Stimulated activated CD8-positive, alpha-beta memory T cell treated with anti-CD3 and anti-CD28 coated beads, Interleukin-2, amount 100 ng/mL, for 48 hours (primary cell): ENCODE measurements at regions not wholly inside any gene's neighbourhood (a gene's known extent, or its start where the extent isn't known, plus 50 kb on each side); places are given as distances from the start of the nearest gene placed in this dataset.

Experiments used
- DNase-seq, 2 donors: peaks; one replicate each; pipeline ENCODE4 v3.0.0-alpha.2; 2020; ENCODE audit warnings: low read depth in 2 of 2

DNA sequence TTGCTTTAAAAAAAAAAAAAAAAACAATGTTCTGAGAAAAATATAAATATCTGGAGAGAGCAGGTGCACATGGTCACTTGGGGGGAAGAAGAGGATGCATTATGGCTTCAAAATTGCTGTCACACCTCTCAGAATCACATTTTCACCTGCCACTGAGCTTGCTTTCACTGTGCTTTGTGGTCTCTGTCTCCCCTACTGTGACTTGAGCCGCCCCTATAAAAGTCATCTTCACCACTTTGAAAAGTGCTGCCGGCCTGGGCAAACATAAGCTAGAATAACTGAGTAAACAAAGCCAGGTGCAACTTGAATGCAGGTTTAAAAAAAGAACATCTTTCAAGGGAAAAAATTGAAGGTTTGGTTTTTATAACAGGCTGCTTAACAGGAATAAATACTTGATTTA, 368.1 kb upstream of the GRIA1 start:
- no peak for DNase-seq

GRCh38 chr5:153130296-153130695, 360.2 kb upstream of the GRIA1 start:
- DNase-seq: no peak

- no peak for DNase-seq
Measured at GRCh38 chr5:153135411-153135810, 355.1 kb upstream of the GRIA1 start.

GRCh38 chr5:153136910-153137614, 353.4 kb upstream of the GRIA1 start:
- DNase-seq: no peak

- no peak for DNase-seq
Measured at GRCh38 chr5:153147891-153148623, 342.4 kb upstream of the GRIA1 start.

DNA sequence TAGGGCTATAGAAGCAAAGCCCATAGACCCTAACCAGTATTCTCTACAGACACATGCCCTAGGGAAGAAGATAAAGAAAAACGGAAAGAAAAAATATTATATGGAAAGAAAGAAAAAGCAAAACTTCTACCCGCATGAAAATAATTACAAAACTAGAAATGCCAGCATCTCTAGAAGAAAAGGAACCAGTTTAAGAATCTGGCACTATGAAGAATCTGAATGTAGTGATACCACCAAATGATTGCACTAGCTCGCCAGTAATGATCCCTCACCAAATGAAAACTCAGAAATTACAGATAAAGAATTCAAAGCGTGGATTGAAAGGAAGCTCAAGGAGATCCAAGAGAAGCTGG, 341.9 kb upstream of the GRIA1 start:
- DNase-seq: no peak

GRCh38 chr5:153151558-153151957, 338.9 kb upstream of the GRIA1 start:
- DNase-seq: no peak

GRCh38 chr5:153153086-153153485, 337.4 kb upstream of the GRIA1 start:
- DNase-seq: no peak

- no peak for DNase-seq
Measured at GRCh38 chr5:153157156-153157555, 333.3 kb upstream of the GRIA1 start.

GRCh38 chr5:153158608-153159007, 331.9 kb upstream of the GRIA1 start:
- DNase-seq: no peak

DNA sequence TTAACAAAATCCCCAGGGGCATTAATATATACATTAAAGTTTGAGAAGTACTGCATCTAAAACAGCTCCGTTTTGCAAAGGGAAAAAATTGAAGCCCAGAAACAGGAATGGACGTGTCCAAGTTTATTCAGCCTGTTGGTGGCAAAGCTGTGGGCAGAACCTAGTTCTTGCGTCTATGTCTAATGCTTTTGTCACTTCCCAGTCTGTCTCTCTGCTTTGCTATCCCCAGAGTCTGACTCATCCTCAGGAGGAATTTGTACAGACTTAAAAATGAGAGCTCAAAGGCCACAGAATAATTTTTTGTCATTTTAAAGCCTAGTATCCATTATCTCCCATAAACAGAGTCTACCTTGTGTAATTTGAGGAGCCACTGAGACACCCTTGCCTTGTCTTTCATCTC, 330.9 kb upstream of the GRIA1 start:
- DNase-seq: no peak

GRCh38 chr5:153168241-153168640, 322.2 kb upstream of the GRIA1 start:
- DNase-seq: no peak

- DNase-seq: no peak
Measured at GRCh38 chr5:153187503-153187902, 303.0 kb upstream of the GRIA1 start.

DNA sequence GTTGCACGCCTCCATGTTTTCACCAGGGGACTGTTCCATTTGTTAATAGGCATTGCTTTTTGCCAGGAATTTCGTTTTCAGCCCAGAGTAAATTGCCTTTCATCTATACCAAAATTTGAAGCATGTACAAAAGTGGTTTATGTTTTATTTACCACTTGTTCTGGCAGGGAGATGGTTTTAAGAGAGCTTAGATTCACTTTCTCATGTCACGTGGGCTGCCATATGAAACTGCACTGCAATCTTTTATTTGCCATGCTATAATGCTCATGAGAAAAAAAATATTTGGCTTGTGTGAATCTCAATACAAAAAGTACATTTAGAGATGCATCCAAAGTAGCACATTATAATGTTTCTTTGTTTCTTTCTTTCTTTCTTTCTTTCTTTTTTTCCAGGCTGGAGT, 284.1 kb upstream of the GRIA1 start:
- DNase-seq: no peak

GRCh38 chr5:153209016-153209415, 281.5 kb upstream of the GRIA1 start:
- no peak for DNase-seq

GRCh38 chr5:153209687-153210086, 280.8 kb upstream of the GRIA1 start:
- DNase-seq: no peak

DNA sequence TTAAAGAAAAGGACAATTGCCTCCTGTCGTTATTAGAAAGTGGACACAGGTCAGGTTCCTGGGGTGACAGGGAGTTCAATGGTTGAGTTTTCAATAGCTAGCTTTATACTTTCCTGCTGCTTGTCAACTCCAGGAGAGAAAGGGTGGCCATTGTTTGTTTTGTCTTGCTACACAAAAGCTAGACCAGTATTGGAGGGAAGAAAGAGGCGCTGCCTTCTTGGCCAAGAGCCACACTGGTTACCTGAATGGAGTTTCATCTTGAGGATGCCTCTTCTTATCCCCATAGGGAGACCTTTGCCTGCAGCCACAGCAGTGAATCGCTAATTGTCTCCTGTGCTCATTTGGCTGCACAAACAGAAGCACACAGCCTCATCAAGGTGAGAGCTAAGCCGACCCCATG, 279.4 kb upstream of the GRIA1 start:
- no peak for DNase-seq

- DNase-seq: no peak
Measured at GRCh38 chr5:153212471-153212870, 278.0 kb upstream of the GRIA1 start.

- no peak for DNase-seq
Measured at GRCh38 chr5:153222936-153223335, 267.5 kb upstream of the GRIA1 start.

- no peak for DNase-seq
Measured at GRCh38 chr5:153223376-153223775, 267.1 kb upstream of the GRIA1 start.

- no peak for DNase-seq
Measured at GRCh38 chr5:153224651-153225050, 265.8 kb upstream of the GRIA1 start.

- no peak for DNase-seq
Measured at GRCh38 chr5:153233933-153234332, 256.5 kb upstream of the GRIA1 start.

- no peak for DNase-seq
Measured at GRCh38 chr5:153236319-153236718, 254.2 kb upstream of the GRIA1 start.
